ENCODE measurements at regions not wholly inside any gene's neighbourhood (a gene's known extent, or its start where the extent isn't known, plus 50 kb on each side); places are given as distances from the start of the nearest gene placed in this dataset.

DNA sequence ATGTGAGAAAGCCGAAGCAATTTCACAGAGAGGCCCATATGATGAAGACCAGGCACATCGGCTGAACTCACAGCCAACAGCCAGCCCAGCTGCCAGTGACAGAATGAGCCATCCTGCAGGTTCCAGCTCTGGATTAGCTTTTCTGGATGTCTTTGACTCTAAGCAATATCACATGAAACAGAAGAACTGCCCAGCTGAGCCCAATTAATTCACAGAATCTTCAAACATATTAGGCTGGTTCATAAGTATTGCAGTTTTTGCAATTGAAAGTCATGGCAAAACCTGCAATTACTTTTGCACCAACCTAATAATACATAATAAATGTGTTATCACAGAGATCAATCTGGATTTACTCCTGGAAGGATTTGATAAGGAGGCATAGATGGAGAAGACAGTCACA is 299.9 kb downstream of the RAB28 start:
- ATAC-seq: no peak
- TF ChIP-seq, protein P1, sequence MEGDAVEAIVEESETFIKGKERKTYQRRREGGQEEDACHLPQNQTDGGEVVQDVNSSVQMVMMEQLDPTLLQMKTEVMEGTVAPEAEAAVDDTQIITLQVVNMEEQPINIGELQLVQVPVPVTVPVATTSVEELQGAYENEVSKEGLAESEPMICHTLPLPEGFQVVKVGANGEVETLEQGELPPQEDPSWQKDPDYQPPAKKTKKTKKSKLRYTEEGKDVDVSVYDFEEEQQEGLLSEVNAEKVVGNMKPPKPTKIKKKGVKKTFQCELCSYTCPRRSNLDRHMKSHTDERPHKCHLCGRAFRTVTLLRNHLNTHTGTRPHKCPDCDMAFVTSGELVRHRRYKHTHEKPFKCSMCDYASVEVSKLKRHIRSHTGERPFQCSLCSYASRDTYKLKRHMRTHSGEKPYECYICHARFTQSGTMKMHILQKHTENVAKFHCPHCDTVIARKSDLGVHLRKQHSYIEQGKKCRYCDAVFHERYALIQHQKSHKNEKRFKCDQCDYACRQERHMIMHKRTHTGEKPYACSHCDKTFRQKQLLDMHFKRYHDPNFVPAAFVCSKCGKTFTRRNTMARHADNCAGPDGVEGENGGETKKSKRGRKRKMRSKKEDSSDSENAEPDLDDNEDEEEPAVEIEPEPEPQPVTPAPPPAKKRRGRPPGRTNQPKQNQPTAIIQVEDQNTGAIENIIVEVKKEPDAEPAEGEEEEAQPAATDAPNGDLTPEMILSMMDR (IDR thresholded peaks at IDR 0.05): no peak
- FAIRE-seq: no peak

DNA sequence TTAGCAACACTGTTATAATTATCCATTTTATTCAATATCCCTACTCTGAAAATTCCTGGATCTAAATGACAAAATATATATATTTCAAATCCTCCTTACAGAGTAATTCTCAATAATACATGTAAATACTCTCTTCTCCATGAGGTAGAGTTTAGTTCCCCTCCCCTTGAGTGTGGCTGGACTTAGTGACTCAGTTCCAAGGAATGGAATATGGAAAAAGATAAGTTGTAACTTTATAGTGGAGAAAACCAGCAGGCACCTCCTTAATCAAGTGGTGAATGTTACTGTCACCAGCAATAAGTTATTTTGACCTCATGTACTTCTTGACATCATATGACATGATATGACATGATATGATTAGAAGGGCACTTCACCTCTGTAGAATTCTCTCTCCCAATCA is 302.0 kb downstream of the RAB28 start:
- Histone ChIP-seq H3K9me3 (no peaks in the 10 kb centered on the region), H3K27me3 (no peaks in the 10 kb centered on the region), H3K4me3 (no peak overlapping the region), H3K27ac (no peak overlapping the region), H3K4me1 (no peaks in the 10 kb centered on the region), H3K36me3 (no peaks in the 10 kb centered on the region)
- TF ChIP-seq, protein P1 (IDR thresholded peaks at IDR 0.05): no peak
- no peak for DNase-seq
- FAIRE-seq: no peak
- no peak for ATAC-seq
- intact Hi-C loops (cut with DNase I): no loop called here

More for the DNA sequence above, 299.9 kb downstream of the RAB28 start:
- H3K9me3 ChIP-seq: no peaks in the 10 kb centered on the region
- DNase-seq: no peak
- intact Hi-C loops (cut with DNase I): no loop called here
- H3K4me3 ChIP-seq: no peak overlapping the region
- WGBS, 2 donors: 77 to 98% methylated on average over 2 of the region's 2 CpGs
- no peaks in the 10 kb centered on the region for H3K36me3 ChIP-seq
- H3K27me3 ChIP-seq: no peaks in the 10 kb centered on the region
- H3K27ac ChIP-seq: no peak overlapping the region
- H3K4me1 ChIP-seq: no peaks in the 10 kb centered on the region

DNA sequence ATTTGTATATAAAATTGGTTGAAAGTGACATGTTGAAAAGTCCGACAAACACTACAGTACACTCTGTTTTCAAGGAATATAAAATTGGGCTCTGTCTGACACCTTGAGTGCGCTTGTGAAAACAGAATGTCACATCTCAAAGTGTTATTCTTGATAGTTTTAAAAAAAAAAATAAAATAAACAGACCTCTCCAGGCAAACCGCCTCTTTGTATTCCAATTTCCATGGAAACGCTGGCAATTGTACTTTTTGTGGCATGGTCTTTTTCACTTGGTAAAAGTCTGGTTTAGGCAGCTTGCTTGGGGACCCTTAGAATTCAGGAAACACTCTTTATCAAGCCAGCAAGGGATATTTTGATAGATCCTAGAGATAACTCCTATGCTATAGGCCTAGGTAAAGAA is 302.5 kb downstream of the RAB28 start:
- Histone ChIP-seq H3K4me3 (no peak overlapping the region), H3K36me3 (no peaks in the 10 kb centered on the region), H3K4me1 (no peaks in the 10 kb centered on the region), H3K9me3 (no peaks in the 10 kb centered on the region), H3K27ac (no peak overlapping the region), H3K27me3 (no peaks in the 10 kb centered on the region)
- TF ChIP-seq, protein P1 (IDR thresholded peaks at IDR 0.05): no peak
- intact Hi-C loops (cut with DNase I): no loop called here
- WGBS, 2 donors: 87 to 91% methylated on average over 4 of the region's 4 CpGs
- no peak for ATAC-seq
- FAIRE-seq: no peak
- no peak for DNase-seq

DNA sequence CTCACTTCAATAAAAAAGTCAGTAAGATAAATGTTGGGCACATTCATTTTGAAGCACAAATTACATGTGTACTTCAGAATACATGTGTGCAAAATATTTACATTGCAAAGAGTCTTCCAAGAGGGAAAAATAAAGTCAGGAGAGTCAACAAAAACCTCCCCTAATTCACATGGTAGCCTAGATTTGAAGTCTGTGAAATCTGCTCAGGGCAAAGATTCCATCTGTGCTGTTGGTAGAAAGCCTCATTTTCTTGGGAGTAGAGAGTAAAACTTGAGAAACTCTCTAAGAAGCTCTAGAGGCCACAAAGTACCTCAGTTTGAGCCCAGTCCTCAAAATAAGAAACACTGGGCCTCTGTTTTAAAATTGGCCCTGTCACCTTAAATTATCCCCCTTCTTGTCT is 303.4 kb downstream of the RAB28 start:
- H3K27me3 ChIP-seq: no peaks in the 10 kb centered on the region
- TF ChIP-seq, protein P1 (IDR thresholded peaks at IDR 0.05): no peak
- H3K27ac ChIP-seq: no peak overlapping the region
- H3K4me3 ChIP-seq: no peak overlapping the region
- DNase-seq (no peak), FAIRE-seq (no peak), ATAC-seq (no peak)
- no peaks in the 10 kb centered on the region for H3K9me3 ChIP-seq
- intact Hi-C loops (cut with DNase I): no loop called here
- no peaks in the 10 kb centered on the region for H3K36me3 ChIP-seq
- H3K4me1 ChIP-seq: no peaks in the 10 kb centered on the region

DNA sequence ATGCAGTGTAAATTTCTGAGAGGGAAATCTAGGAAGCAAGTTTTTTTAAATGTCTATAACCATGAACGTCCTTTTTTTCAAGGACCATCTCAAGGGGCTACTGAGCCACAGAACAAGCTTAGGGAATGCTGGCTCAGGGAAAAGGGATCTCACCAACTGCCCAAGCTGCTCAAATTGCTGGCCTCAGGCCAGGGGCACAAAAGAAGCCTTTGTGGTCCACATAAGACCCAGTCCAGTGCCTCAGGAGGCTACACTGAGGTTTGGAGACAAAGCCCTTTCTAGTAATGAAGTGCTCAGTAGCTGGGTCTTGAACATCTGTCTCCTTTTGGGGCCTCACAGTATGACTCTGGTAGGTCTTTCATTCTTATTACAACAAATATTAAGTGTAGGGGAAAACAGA is 305.5 kb downstream of the RAB28 start:
- intact Hi-C loops (cut with DNase I): no loop called here
- H3K9me3 ChIP-seq: no peaks in the 10 kb centered on the region
- H3K27ac ChIP-seq: no peak overlapping the region
- H3K36me3 ChIP-seq: no peaks in the 10 kb centered on the region
- no peaks in the 10 kb centered on the region for H3K27me3 ChIP-seq
- no peaks in the 10 kb centered on the region for H3K4me1 ChIP-seq
- no peak for ATAC-seq
- no peak for DNase-seq
- 64 to 77% methylated on average over 1 of the region's 1 CpG for WGBS, 2 donors
- no peak overlapping the region for H3K4me3 ChIP-seq
- no peak for FAIRE-seq
- TF ChIP-seq, protein P1 (IDR thresholded peaks at IDR 0.05): no peak

Measured in pancreas (tissue), 10 donors.